Fibroblast of skin of left biceps (primary cell): ENCODE measurements at regions not wholly inside any gene's neighbourhood (a gene's known extent, or its start where the extent isn't known, plus 50 kb on each side); places are given as distances from the start of the nearest gene placed in this dataset.

ENCODE experiments used
- DNase-seq, 2 experiments: peaks; one replicate each; pipeline ENCODE4 v3.0.0-alpha.2; 2013; ENCODE audit warnings: low read depth in 2 of 2

DNA sequence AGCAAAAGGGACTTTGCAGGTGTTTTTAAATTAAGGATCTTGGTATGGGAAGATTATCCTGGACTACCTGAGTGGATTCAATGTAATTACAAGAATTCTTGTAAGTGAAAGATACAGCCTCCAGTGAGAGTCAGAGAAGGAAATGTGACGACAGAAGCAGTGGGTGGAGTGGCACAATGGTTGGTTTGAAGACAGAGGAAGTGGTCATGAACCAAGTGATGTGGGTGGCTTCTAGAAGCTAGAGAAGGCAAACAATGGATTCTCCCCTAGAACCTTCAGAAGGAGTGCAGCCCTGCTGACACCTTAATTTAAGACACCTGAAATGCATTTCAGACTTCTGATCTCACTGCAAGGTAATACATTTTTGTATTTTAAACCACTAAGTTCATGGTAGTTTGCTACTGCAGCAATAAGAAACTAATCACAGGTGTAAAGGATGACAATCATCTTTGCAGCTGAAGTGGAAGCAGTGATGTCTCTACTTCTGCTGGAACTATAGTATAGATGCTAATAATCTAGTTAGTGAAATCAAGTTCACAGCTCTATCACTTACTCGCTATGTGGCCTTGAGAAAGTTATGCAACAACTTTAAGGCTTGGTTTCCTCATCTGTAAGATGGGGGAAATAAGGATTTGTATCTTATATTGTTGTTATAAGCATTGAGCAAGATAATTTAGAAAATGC is 403.4 kb upstream of the SUCLG2 start:
- no peak for DNase-seq

DNA sequence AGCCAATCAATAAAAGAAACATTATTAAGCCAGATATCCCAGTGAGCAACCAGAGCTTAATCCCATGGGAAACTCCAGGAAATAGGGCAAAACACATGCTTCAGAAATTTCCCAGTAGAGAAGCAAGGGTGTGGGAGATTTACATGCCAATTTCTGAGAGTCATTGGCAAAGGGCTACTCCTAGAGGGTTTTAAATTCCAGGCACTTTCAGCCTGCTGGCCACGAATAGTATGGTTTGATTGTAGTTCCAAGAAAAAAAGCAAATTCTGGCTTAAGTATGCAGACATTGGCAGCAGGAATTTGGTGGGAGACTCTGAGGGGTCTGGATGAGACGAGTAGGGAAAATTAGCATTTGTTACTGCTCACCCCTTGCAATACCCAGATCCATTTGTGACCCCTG is 402.1 kb upstream of the SUCLG2 start:
- DNase-seq = no peak

DNA sequence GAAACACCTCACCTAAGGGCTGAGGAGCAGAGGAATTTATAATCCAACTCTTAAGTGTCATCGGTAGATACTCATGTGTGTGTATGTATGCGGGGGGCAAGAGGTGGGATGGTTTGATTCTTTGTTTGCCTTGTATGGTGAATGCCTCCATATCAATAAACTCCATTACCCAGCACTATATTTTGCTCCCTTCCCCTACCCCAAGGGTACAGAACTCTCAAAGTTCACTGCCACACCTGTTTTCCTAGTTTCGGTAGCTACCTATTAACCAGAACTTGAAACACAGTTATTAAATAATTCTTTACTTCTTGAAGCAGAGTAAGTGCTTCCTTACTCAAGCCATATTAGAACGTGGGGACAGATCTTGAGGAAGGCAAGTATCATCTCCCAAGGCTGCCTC is 400.8 kb upstream of the SUCLG2 start:
- no peak for DNase-seq

DNA sequence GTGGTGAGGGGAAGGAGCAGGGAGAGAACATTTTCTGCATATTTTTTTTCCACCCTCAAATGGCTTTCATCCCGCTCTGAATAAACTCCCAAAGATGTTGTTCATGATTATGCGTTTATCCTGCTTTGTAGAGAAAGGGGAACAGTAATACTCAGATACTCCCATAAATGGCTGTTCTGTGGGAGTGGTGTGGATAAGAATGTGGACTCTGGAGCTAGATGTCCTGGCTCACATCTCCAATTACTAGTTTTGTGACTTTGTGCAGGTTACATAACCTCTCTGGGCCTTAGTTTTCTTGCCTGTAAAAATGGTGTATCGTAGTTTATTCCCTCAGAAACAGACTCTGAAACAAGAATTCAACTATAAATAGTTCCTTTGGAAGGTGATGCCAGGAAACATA is 395.4 kb upstream of the SUCLG2 start:
- no peak for DNase-seq

DNA sequence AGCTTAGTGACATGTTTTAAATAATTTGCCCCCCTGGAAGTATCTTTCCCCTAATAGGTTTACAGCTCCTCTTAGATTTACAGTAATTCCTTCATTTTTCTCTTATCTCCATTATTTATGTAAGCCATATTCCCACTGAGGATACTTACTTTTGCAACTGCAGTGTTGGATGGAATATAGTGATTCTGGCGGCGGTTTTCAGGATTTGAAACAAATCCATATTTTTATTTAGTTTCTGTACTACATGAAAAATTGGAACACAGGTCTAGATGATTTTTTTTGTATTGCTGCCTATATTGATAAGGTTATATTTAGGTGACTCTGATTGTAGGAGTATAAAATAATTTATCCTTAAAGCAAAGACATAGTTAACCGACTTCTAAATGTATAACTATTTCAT is 391.6 kb upstream of the SUCLG2 start:
- no peak for DNase-seq

DNA sequence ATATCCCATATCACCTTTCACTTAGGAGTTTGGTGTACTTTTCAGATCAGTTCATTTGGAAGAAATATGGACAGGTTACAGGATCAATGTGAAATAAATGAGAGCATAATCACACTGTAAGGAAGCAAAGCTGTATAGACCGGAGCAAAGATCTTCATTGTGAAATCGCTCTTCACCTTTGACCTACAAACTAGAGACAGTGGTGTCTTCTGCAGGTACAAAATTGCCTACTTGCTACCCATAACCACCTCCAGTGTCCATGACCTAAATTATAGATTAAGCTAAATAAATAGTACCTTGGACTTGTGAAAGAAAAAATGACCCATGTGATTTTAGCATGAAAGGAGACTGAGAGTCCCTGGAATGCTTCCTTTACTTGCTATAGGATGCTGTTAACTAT is 379.5 kb upstream of the SUCLG2 start:
- DNase-seq = no peak

DNA sequence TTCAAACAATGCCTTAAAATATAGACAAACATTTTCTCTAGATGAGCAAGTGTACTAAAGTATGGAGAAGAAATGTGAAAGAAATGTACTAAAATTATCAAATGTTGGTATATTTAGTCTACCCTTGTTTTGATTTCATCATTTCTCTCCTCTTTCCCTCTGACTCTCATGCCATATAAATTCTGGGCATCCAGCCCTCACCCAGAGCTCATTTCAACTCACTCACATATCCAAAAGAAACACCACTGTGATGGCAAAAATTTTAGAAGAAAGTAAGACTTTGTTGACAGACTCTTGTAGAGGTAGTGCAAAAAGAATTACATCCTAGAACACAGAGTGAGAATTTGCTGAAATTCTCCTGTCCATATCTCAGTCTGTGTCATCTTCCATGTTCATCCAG is 377.8 kb upstream of the SUCLG2 start:
- DNase-seq = no peak

DNA sequence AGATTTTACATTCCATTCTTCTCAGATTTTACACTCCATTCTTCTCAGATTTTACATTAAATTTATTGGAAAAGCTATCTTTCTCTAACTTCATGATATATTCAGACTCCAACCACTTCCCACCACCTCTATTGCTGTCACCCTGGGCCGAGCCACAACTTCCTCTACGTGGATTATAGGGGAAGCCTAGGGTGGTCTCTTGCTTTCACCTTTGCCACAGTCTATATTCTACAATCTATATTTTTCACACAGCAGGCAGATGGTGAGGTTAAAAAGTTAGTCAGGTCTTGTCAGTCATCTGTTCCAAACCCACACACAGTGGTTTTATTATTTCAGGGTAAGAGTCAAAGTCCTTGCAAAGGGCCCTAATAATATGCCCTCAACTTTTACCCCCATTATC is 370.8 kb upstream of the SUCLG2 start:
- no peak for DNase-seq

DNA sequence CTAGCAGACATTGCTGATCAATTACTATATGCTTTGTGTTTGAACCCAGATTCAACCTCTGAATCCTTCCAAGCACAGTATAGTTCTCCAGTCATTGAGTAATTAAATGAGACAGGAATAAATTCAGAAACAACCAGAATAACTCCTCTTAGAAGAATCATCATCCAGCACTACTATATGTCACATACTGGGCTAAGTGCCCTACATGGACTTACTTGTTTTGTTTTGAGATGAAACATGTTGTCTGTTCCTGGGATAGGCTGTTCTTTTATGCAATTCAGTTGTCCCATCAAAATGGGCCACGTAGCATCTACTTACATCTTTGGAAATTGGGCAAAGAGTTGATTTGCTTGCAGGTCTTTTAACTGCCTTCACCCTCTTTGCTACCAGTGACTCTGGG is 365.5 kb upstream of the SUCLG2 start:
- no peak for DNase-seq

DNA sequence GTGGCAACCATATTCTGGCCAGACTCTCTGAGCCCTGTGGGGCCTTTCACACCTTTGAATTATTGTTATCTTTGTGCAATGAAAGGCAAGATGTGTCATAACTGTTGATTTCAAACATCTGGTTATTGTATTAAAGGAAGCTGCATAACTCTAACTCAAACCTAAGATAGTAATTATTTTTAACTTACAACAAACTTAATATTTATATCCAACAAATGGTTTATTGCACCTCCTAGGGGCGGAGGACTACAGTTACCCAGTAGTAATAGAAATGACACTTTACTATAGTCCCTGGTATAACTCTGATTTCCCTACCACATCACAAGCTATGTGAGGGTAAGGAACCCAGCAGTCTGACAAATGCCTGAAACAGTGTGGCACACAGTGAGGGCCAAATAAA is 363.9 kb upstream of the SUCLG2 start:
- DNase-seq = no peak

DNA sequence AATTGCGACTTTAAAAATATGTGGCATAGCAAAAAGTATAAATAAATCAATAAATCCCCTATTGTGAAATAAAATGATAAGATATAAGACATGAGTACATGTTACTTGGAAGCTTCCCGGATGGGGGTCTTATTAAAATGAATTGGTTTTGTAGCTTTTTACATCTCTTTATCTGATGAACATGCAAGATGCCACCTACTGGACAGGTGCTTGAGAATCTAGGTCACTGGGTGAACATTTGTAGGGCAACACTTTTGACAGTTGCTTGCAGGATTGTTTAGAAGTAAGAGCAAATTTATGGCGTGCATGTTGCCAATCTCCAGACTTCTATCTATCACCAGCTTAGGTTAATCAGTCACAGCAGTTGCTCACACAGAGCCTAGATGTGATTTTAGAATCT is 362.7 kb upstream of the SUCLG2 start:
- DNase-seq = no peak

DNA sequence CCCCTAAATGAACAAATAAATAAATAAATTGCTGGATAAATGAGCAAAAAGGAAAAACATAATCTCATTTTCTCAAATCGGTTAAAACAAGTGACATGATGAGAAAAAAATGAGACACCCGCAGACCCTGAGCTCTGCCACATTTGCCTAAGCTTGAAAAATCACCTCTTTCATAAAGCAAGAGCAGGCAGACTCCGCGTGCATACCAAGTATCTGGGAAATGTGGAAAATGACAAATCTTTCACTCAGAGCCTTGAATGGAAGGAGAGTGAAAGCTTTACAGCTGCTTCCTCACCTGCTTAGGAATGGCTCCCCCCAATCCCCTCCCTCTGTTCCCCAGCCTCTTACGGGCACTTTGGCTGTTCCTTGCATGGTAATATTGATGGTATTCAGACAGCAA is 355.5 kb upstream of the SUCLG2 start:
- DNase-seq = no peak

DNA sequence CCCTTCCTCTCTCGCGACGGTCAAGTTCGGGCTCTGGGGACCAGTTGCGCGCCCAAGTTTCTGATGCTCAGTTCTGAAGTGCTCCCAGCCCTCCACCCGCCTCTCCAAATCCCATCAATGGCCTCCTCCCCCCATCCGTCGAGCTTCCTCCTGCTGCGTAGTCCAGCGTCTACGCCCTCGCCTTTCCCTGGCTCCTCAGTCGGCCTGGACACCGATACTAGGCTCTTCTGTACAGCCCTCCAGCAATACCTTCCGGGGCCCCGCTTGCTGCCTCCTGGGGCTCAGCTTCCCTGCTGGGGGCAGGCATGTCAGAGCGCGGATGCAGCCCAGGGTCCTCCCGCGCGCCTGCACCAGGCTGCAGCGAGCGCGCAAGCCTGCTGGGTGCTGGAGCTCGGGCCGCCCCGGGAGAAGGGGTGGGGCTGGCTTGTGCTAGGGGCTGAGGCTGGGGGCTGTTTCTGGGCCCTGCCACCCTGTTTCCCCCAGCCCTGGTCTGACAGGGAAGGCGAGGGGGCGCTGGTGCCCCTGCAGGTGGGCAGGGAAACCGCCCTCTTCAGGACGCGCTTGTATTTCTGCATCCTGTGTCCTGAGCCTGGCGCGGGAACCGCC is 353.3 kb upstream of the SUCLG2 start:
- no peak for DNase-seq

DNA sequence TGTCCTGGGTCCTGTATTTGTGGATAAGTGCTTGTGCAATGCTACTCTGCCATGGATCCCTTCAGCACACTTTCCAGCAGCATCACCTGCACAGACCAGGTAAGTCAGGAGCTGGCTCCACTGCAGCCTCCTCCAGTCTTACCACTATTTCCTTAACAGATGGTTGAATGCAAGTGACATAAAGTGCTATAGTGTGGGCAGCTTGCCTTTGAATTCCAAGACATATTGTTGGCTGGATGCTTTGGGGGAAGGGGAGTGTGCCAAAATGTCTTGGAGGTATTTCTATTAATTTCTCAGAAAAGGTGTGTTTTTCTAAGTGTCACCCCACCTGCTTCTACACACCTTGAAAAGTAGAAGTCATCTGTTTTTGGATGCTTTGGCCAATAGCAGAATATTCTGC is 352.2 kb upstream of the SUCLG2 start:
- DNase-seq = no peak

DNA sequence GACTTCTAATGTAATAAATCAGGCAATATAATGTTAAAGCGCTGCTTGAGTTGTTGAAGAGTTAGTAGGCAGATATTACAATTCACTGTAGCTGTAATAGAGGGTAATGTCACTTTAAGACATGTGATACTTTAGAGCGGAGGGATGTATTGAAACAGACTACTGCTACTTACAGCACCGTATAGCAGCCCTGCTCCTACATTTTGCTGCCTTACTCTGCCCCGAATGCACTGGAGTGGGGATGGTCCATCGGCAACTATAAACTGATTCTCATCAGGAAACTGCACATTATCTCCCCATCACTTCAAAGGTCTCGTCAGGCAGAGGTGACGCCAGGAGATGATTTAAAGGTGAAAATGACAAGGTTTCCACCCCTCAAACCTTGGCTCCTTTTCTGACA is 349.7 kb upstream of the SUCLG2 start:
- no peak for DNase-seq

DNA sequence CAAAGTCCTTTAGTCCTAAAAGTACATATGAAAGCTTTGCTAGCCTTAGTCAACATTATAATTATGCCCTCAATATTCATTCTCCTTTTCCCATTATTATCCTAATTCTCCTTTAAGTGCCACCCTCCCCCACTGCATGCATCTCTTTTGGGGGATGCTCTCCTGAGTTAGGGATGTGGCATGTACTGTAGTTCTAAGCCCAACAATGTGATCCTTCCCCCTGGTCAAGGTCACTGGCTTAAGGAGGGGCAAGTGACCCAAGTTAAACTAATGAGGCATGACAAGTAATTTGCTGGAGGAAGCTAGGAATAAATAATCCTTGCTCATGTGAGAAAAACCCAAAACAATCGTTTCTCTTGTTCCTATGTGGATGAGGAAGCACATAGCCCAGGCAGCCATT is 343.9 kb upstream of the SUCLG2 start:
- DNase-seq = no peak

DNA sequence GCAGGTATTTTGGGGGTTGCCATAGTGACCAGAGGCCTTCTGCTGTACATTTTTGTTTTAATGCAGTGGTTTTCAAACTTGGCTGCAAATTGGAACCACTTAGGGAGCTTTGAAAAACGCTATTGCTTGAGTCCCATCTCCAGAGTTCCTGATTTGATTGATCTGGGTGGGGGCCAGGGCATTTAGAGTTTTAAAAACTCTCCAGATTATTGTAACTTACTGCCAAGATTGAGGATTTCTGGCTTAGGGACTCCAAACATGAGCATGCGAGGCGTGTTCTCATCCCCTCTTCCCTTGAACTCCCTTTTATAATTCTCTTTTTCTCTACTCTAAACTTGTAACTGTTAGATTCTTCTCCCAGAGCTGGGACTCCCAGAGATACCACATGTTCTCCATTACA is 340.8 kb upstream of the SUCLG2 start:
- DNase-seq = no peak

DNA sequence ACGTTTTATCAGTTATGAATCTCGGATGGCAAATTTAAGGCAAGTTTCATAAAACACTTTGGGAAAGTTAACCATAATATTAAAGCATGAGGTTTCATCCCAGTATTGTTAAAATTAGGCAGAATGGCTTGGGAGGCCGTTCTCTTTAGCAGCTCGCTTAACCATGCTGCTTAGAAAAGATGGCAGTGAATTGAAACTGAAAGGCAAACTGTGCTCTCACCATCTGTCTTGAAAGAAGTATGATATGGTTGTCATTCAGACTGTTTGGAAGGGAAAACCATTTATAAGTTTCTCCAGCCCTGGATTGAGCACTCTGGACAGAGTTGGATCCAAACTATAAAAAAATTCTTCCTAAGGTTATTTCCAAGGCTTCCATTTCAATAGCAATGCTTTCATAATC is 332.3 kb upstream of the SUCLG2 start:
- DNase-seq = no peak

DNA sequence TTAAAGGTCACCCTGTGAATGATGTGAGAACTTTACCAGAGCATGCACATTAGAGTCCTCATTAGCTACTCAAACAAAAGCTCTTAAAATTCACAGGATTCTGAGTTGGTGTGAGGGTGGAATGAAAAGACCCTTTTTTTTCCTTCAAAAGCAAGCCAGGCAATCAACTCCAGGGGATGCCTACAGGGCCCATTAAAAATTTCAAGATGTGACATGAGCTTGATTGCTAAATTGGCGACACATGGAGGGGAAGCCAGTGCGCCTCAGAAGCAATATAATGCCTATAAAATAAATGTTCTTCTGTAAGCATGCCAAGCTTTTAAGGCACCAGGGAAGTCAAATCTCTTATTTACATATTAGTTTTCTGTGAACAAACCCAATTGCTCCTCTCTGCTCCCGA is 328.8 kb upstream of the SUCLG2 start:
- no peak for DNase-seq

DNA sequence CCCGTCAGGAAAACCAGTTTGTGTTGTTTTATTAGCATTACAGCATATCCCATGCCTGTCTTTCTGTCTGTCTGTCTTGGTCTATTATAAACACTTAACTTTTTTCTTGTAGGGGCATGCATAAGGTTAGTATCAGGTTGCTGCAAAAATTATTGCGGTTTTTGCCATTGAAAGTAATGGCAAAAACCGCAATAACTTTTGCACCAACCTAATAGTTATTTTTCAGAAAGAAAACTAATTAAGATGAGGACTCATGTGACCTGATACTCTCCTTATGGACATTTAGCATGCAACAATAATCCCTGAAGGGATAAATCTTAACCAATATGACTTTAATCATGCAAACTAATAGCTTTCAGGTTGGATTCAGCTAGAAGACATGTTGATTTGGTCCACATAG is 326.7 kb upstream of the SUCLG2 start:
- no peak for DNase-seq

DNA sequence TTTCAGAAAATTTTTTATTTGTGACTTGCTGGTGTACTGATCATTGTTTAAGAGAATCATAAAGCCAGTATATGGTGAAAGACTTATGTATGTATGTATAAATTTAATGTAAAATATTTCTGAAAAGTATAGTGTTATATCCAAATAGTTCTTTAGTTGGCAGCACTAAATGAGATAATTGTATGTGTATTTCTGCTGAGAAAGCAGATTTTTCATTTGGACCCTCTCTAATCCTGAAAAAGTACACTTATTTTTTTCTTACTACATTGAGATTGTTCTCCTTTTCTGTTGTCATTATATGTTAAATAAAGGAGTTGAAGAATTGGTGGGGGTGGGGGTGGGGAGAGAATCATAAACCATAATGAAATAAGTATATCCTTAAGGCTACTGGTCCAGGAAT is 324.9 kb upstream of the SUCLG2 start:
- DNase-seq = no peak

DNA sequence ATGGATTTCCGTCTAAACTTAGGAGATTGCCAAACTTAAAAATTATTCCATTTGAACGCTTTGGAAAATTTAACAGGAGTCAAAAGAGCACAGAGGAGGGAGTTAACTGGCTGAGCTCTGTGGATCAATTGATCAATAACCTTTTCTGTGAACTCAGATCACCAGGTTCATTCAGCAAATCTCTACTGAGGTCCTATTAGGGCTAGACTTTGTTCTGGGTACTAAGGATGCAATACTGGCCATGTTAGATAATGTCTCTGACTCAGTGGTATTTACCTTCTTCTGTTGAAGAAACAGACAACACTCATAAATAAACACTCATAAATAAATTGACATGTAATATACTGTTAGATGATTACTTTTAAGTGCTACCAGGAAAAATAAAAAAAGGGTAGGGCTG is 323.4 kb upstream of the SUCLG2 start:
- no peak for DNase-seq

DNA sequence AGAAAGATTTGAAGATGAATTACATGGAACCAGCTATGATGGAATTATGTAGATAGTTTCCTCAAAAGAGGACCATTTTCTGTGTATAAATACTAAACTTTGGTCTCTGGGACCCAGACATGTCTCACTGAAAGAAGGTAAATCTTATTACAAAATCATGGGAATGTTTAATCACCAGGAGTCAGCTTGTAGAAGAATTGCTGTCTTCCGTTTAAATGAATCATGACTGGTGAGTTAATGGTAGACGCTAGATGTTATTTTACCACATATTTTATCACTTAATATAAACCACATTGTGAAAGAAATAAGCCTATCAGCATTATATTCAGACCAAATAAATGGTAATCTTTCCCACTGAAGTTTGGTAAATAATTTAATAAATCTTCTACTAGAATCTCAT is 322.3 kb upstream of the SUCLG2 start:
- peak; percentile 15 to 19 for DNase-seq

DNA sequence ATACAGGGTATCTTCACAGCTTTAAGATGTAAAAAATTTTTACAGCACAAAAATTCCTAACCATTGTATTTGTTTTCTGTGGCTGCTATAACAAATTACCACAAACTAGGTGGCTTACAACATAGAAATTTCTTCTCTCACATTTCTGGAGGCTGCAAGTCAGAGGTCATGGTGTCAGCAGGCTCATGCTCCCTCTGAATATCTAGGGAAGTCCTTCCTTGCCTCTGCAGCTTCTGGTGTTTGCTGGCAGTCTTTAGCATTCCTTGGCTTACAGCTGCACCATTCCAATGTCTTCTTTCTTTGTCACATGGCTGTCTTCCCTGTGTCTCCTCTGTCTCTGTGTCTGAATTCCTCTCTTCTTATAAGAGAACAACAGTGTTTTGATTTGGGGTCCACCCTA is 310.2 kb upstream of the SUCLG2 start:
- no peak for DNase-seq
